ENCODE measurements at regions not wholly inside any gene's neighbourhood (a gene's known extent, or its start where the extent isn't known, plus 50 kb on each side); places are given as distances from the start of the nearest gene placed in this dataset.

GRCh38 chr6:150740453-150740852 lies 125.0 kb upstream of the MTHFD1L start:
- DNase-seq (ENCODE audit: low read depth): no peak
- no peak for TF ChIP-seq CTCF (conservative IDR thresholded peaks at IDR 0.05; ENCODE audit: low read depth, low read length)
- H3K4me3 ChIP-seq (ENCODE audit: low read depth, low read length): no peak overlapping the region

- DNase-seq (ENCODE audit: low read depth): peak; percentile 12
- TF ChIP-seq CTCF (conservative IDR thresholded peaks at IDR 0.05; ENCODE audit: low read depth, low read length): peak; percentile 44
- H3K4me3 ChIP-seq (ENCODE audit: low read depth, low read length): no peak overlapping the region
These were observed 123.8 kb upstream of the MTHFD1L start for GRCh38 chr6:150741633-150742200.

- no peak for TF ChIP-seq CTCF (conservative IDR thresholded peaks at IDR 0.05; ENCODE audit: low read depth, low read length)
- no peak overlapping the region for H3K4me3 ChIP-seq (ENCODE audit: low read depth, low read length)
- DNase-seq (ENCODE audit: low read depth): no peak
These were observed 120.8 kb upstream of the MTHFD1L start for GRCh38 chr6:150744522-150745260.

- DNase-seq (ENCODE audit: low read depth): no peak
- no peak overlapping the region for H3K4me3 ChIP-seq (ENCODE audit: low read depth, low read length)
- no peak for TF ChIP-seq CTCF (conservative IDR thresholded peaks at IDR 0.05; ENCODE audit: low read depth, low read length)
These were observed 119.6 kb upstream of the MTHFD1L start for GRCh38 chr6:150745896-150746295.

- no peak for DNase-seq (ENCODE audit: low read depth)
- H3K4me3 ChIP-seq (ENCODE audit: low read depth, low read length): no peak overlapping the region
- no peak for TF ChIP-seq CTCF (conservative IDR thresholded peaks at IDR 0.05; ENCODE audit: low read depth, low read length)
These were observed 118.3 kb upstream of the MTHFD1L start for GRCh38 chr6:150747155-150747554.

- DNase-seq (ENCODE audit: low read depth): no peak
- TF ChIP-seq CTCF (conservative IDR thresholded peaks at IDR 0.05; ENCODE audit: low read depth, low read length): no peak
- H3K4me3 ChIP-seq (ENCODE audit: low read depth, low read length): no peak overlapping the region
These were observed 116.3 kb upstream of the MTHFD1L start for GRCh38 chr6:150749091-150749670.
